CD14-positive monocyte (primary cell): ENCODE measurements at regions not wholly inside any gene's neighbourhood (a gene's known extent, or its start where the extent isn't known, plus 50 kb on each side); places are given as distances from the start of the nearest gene placed in this dataset.

Experiments used
- DNase-seq, 3 donors: peaks; one replicate each; pipeline ENCODE4 v3.0.0-alpha.2; 2011 to 2022
- H2AFZ ChIP-seq: 2 replicates; pipeline ENCODE4 v1.6.0; 2012; ENCODE audit warnings: mild to moderate bottlenecking, low read depth, low read length, inconsistent platforms; ENCODE audit not compliant: insufficient read depth, poor library complexity, severe bottlenecking
- H3K27ac ChIP-seq, 2 donors: 1 replicate in 1 of 2; 2 replicates in 1 of 2; pipeline ENCODE4 v1.5.1; 2012 to 2013; ENCODE audit warnings: low read length in 2 of 2, control low read depth in 1 of 2, inconsistent platforms in 1 of 2, low read depth in 1 of 2, mild to moderate bottlenecking in 1 of 2
- H3K27me3 ChIP-seq, 2 donors: one replicate each; pipeline versions ENCODE4 v1.6.0 to v1.6.1; 2011 to 2013; ENCODE audit warnings: low read length in 2 of 2; ENCODE audit not compliant: control insufficient read depth in 2 of 2, insufficient read depth in 2 of 2
- H3K36me3 ChIP-seq, 2 donors: replicated peaks in 1 of 2; 1 replicate in 1 of 2; 2 replicates in 1 of 2; pipeline versions ENCODE4 v1.5.1 to v1.6.1; 2012 to 2013; ENCODE audit warnings: low read length in 2 of 2, control low read depth in 1 of 2, inconsistent platforms in 1 of 2, mild to moderate bottlenecking in 1 of 2; ENCODE audit not compliant: insufficient read depth in 2 of 2, control insufficient read depth in 1 of 2
- H3K4me1 ChIP-seq, 2 donors: 1 replicate in 1 of 2; 2 replicates in 1 of 2; pipeline versions ENCODE4 v1.5.1 to v1.6.1; 2012 to 2013; ENCODE audit warnings: low read length in 2 of 2, control low read depth in 1 of 2, inconsistent platforms in 1 of 2, mild to moderate bottlenecking in 1 of 2, moderate library complexity in 1 of 2; ENCODE audit not compliant: insufficient read depth in 2 of 2, control insufficient read depth in 1 of 2
- H3K4me2 ChIP-seq: replicated peaks from 2 replicates; pipeline ENCODE3; 2012; ENCODE audit warnings: low read length, moderate library complexity, mild to moderate bottlenecking; ENCODE audit not compliant: poor library complexity, severe bottlenecking; ENCODE audit errors: extremely low read depth
- H3K4me3 ChIP-seq, 3 experiments: fragments of 200-600 bp in 1 of 3; sonication (generic) in 1 of 3; replicated peaks in 1 of 3; 1 replicate in 2 of 3; 2 replicates in 1 of 3; pipeline ENCODE4 v1.5.1; 2011 to 2013; ENCODE audit warnings: low read length in 3 of 3, mild to moderate bottlenecking in 3 of 3, control low read depth in 2 of 3, low read depth in 2 of 3, inconsistent platforms in 1 of 3, moderate library complexity in 1 of 3
- H3K79me2 ChIP-seq: 2 replicates; pipeline ENCODE4 v1.6.0; 2012; ENCODE audit warnings: mild to moderate bottlenecking, control low read depth, inconsistent platforms, low read length, moderate library complexity; ENCODE audit not compliant: insufficient read depth
- H3K9ac ChIP-seq: 2 replicates; pipeline ENCODE4 v1.6.0; 2017; ENCODE audit warnings: low read length, mild to moderate bottlenecking; ENCODE audit not compliant: insufficient read depth, poor library complexity, severe bottlenecking
- H3K9me3 ChIP-seq, 2 donors: replicated peaks in 1 of 2; 1 replicate in 1 of 2; 2 replicates in 1 of 2; pipeline versions ENCODE4 v1.5.1 to v1.6.1; 2012 to 2013; ENCODE audit warnings: low read length in 2 of 2, control low read depth in 1 of 2; ENCODE audit not compliant: control insufficient read depth in 1 of 2, insufficient read depth in 1 of 2
- H4K20me1 ChIP-seq: 2 replicates; pipeline ENCODE4 v1.6.0; 2012; ENCODE audit warnings: mild to moderate bottlenecking, low read length, control low read depth, moderate library complexity; ENCODE audit not compliant: insufficient read depth
- H3K27ac Mint-ChIP-seq, 7 donors: one replicate each; pipeline ENCODE4 v1.8.0; 2020; ENCODE audit warnings: mild to moderate bottlenecking in 7 of 7, mixed read lengths in 7 of 7, moderate library complexity in 6 of 7, inconsistent platforms in 2 of 7
- H3K27me3 Mint-ChIP-seq, 3 donors: one replicate each; pipeline ENCODE4 v1.8.0; 2021 to 2022; ENCODE audit warnings: low read depth in 3 of 3, mild to moderate bottlenecking in 3 of 3, mixed read lengths in 3 of 3, moderate library complexity in 3 of 3, inconsistent platforms in 1 of 3
- H3K36me3 Mint-ChIP-seq, 2 donors: one replicate each; pipeline ENCODE4 v1.8.0; 2020; ENCODE audit warnings: mixed read lengths in 2 of 2, inconsistent platforms in 1 of 2, mild to moderate bottlenecking in 1 of 2
- H3K4me1 Mint-ChIP-seq: one replicate; pipeline ENCODE4 v1.8.0; 2020; ENCODE audit warnings: mild to moderate bottlenecking, mixed read lengths
- H3K4me3 Mint-ChIP-seq, 2 donors: one replicate each; pipeline ENCODE4 v1.8.0; 2020; ENCODE audit warnings: mild to moderate bottlenecking in 2 of 2, mixed read lengths in 2 of 2, moderate library complexity in 1 of 2
- H3K9me3 Mint-ChIP-seq, 7 donors: one replicate each; pipeline ENCODE4 v1.8.0; 2020 to 2022; ENCODE audit warnings: mixed read lengths in 7 of 7, mild to moderate bottlenecking in 6 of 7, moderate library complexity in 6 of 7, inconsistent platforms in 2 of 7
- CTCF ChIP-seq: fragments of 200-600 bp; IDR thresholded peaks from one replicate; pipeline ENCODE4 v1.8.0; 2022; ENCODE audit warnings: antibody characterized with exemption, mild to moderate bottlenecking
- WGBS: methylation state at CpG from one replicate; pipeline ENCODE4 v1.1.5; 2013; ENCODE audit warnings: missing lambda C conversion rate; ENCODE audit not compliant: insufficient coverage; 5-methylcytosine and 5-hydroxymethylcytosine counted together
- intact Hi-C, 2 donors: fragments of 100-400 bp; cut with micrococcal nuclease; formaldehyde crosslinking; loops; one replicate each; pipeline versions ENCODE4 v1.15.0 to v1.15.1; 2023

- Mint-ChIP-seq H3K27me3 (peaks cover 0 to 3% (median 2%) of the 10 kb centered on the region in 3 donors), H3K9me3 (peaks cover 0 to 5% (median 0%) of the 10 kb centered on the region in 7 donors), H3K4me3 (peak overlapping the region in 1 of 2 donors; percentile 55), H3K36me3 (peaks cover 0 to 2% of the 10 kb centered on the region in 2 donors), H3K27ac (peak overlapping the region; percentile 86 to 99 (median 96)), H3K4me1 (peaks cover 54% of the 10 kb centered on the region)
- no peaks in the 10 kb centered on the region for H3K27me3 ChIP-seq
- no peaks in the 10 kb centered on the region for H4K20me1 ChIP-seq
- peak overlapping the region; percentile 12 for H3K4me2 ChIP-seq
- H3K9me3 ChIP-seq, result no peaks in the 10 kb centered on the region
- H3K79me2 ChIP-seq, result no peaks in the 10 kb centered on the region
- TF ChIP-seq CTCF, result no peak
- peak overlapping the region; percentile 74 for H2AFZ ChIP-seq
- peak overlapping the region; percentile 81 to 85 for H3K27ac ChIP-seq
- DNase-seq, result no peak
- peak overlapping the region; percentile 21 for H3K9ac ChIP-seq
- no peaks in the 10 kb centered on the region for H3K36me3 ChIP-seq
- WGBS, result 85% methylated on average over 6 of the region's 11 CpGs
- peak overlapping the region in 1 of 3 experiments; percentile 16 for H3K4me3 ChIP-seq
- intact Hi-C loops, result no loop called here
- H3K4me1 ChIP-seq, result peaks cover 53 to 66% of the 10 kb centered on the region in 2 donors
Measured at GRCh38 chr5:173771725-173772383, 116.3 kb upstream of the CPEB4 start.

- no peak for TF ChIP-seq CTCF
- peak overlapping the region in 1 of 2 donors; percentile 55 for H3K4me3 Mint-ChIP-seq
Measured at GRCh38 chr5:173772384-173773059, 115.6 kb upstream of the CPEB4 start.

More at GRCh38 chr5:173772384-173773059, 115.6 kb upstream of the CPEB4 start:
- H3K4me3 ChIP-seq, result peak overlapping the region in 1 of 3 experiments; percentile 16
- intact Hi-C loops, result no loop called here
- H3K4me1 ChIP-seq, result peaks cover 59 to 73% of the 10 kb centered on the region in 2 donors
- H2AFZ ChIP-seq, result peak overlapping the region; percentile 74
- H3K27ac ChIP-seq, result peak overlapping the region; percentile 81 to 85
- peaks cover 0 to 5% (median 0%) of the 10 kb centered on the region in 7 donors for H3K9me3 Mint-ChIP-seq
- peak; percentile 48 to 57 (median 50) for DNase-seq
- 45% methylated on average over 5 of the region's 9 CpGs for WGBS
- H3K9ac ChIP-seq, result peak overlapping the region; percentile 21
- H3K27me3 ChIP-seq, result no peaks in the 10 kb centered on the region
- peaks cover 2 to 4% of the 10 kb centered on the region in 2 donors for H3K36me3 Mint-ChIP-seq
- no peaks in the 10 kb centered on the region for H4K20me1 ChIP-seq
- H3K4me2 ChIP-seq, result peak overlapping the region; percentile 12
- no peaks in the 10 kb centered on the region for H3K36me3 ChIP-seq
- peak overlapping the region; percentile 86 to 99 (median 96) for H3K27ac Mint-ChIP-seq
- H3K79me2 ChIP-seq, result no peaks in the 10 kb centered on the region
- H3K27me3 Mint-ChIP-seq, result peaks cover 0 to 3% (median 2%) of the 10 kb centered on the region in 3 donors
- no peaks in the 10 kb centered on the region for H3K9me3 ChIP-seq
- H3K4me1 Mint-ChIP-seq, result peaks cover 61% of the 10 kb centered on the region
